ENCODE measurements at regions not wholly inside any gene's neighbourhood (a gene's known extent, or its start where the extent isn't known, plus 50 kb on each side); places are given as distances from the start of the nearest gene placed in this dataset.

GRCh38 chr15:35691173-35691761, 145.3 kb upstream of the DPH6 start (continued):
- TF ChIP-seq REST (IDR thresholded peaks at IDR 0.05; ENCODE audit: low read depth) (no peak), ZBTB33 (IDR thresholded peaks at IDR 0.05; ENCODE audit: extremely low read depth, insufficient replicate concordance, low read length) (no peak)

- Histone ChIP-seq H3K4me1 (ENCODE audit: control insufficient read depth in 1 of 2, insufficient read depth in 2 of 2, low read length in 2 of 2) (peaks cover 9% of the 10 kb centered on the region in 2 experiments), H3K9me2 (ENCODE audit: insufficient read depth) (no peaks in the 10 kb centered on the region), H3K9ac (ENCODE audit: low read length) (no peak overlapping the region), H3K4me3 (replicated peaks in 1 of 2; ENCODE audit: low read depth in 1 of 2, low read length in 2 of 2) (no peak overlapping the region), H2AFZ (ENCODE audit: low read depth, low read length, poor library complexity, severe bottlenecking) (no peak overlapping the region), H3K27ac (ENCODE audit: low read depth, low read length) (no peak overlapping the region), H3K27me3 (ENCODE audit: insufficient read depth, low read length) (no peaks in the 10 kb centered on the region), H4K20me1 (ENCODE audit: insufficient read depth) (no peaks in the 10 kb centered on the region), H3K9me3 (ENCODE audit: control insufficient read depth in 1 of 2, insufficient read depth in 1 of 2, low read depth in 1 of 2, low read length in 2 of 2) (no peaks in the 10 kb centered on the region), H3K4me2 (ENCODE audit: low read length) (no peak overlapping the region), H3K36me3 (ENCODE audit: control insufficient read depth in 1 of 2, insufficient read depth in 2 of 2, low read length in 2 of 2) (no peaks in the 10 kb centered on the region), H3K79me2 (ENCODE audit: insufficient read depth, low read length) (no peaks in the 10 kb centered on the region)
- POLR2A ChIA-PET, result no interaction called here
- intact Hi-C loops (cut with micrococcal nuclease), result no loop called here
- CTCF ChIA-PET, result no interaction called here
- BruUV-seq (replicated peaks), result no TSS peak
- DNase-seq (ENCODE audit: low read depth, low spot score) (no peak), ATAC-seq (no peak)
- TF ChIP-seq ELF1 (IDR thresholded peaks at IDR 0.05; ENCODE audit: borderline replicate concordance, low read depth) (no peak), SIN3A (IDR thresholded peaks at IDR 0.05; ENCODE audit: low read depth) (no peak), JUND (IDR thresholded peaks at IDR 0.05) (no peak), ZNF274 (IDR thresholded peaks at IDR 0.05; ENCODE audit: low read depth, low read length) (no peak), ZBTB33 (IDR thresholded peaks at IDR 0.05; ENCODE audit: extremely low read depth, insufficient replicate concordance, low read length) (no peak), ATF3 (IDR thresholded peaks at IDR 0.05) (no peak), EGR1 (IDR thresholded peaks at IDR 0.05; ENCODE audit: low read depth) (no peak), EZH2 (IDR thresholded peaks at IDR 0.05) (no peak)
- RAD21 ChIA-PET (ENCODE audit: low non-redundant PET in 1 of 2, low total read pairs in 2 of 2, uncharacterized antibody in 2 of 2, unreplicated experiment in 2 of 2), result no interaction called here
Measured at GRCh38 chr15:35691891-35692867, 146.2 kb upstream of the DPH6 start.

Data from HCT116 (cell line).